LHCN-M2 (cell line): ENCODE measurements at regions not wholly inside any gene's neighbourhood (a gene's known extent, or its start where the extent isn't known, plus 50 kb on each side); places are given as distances from the start of the nearest gene placed in this dataset.
"Not testable (repeated sequence)": the region's sequence is repeated elsewhere in the genome, so short reads cannot be mapped to it uniquely, and the experiment has no call there.

Experiments used
- DNase-seq: peaks from one replicate; pipeline ENCODE4 v3.0.0-alpha.2; 2012; ENCODE audit warnings: low read depth

DNA sequence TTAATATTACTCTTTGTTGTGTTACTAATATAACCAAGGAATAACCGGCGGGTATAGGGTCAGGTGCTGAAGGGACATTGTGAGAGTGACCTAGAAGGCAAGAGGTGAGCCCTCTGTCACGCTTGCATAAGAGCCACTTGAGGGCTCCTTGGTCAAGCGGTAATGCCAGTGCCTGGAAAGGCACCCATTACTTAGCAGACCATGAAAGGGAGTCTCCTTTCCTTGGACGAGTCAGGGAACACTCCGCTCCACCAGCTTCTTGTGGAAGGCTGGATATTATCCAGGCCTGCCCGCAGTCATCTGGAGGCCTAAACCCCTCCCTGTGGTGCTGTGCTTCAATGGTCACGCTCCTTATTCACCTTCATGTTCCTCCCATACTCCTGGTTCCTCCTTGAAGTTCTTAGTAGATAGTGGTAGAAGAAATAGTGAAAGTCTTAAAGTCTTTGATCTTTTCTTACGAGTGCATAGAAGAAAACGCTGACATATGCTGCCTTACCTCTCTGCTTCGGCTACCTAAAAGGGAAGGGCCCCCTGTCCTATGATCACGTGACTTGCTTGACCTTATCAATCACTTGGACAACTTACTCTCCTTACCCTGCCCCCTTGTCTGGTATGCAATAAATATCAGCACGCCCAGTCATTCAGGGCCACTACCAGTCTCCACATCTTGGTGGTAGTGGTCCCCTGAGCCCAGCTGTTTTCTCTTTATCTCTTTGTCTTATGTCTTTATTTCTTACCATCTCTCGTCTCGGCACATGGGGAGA, 59.6 kb upstream of the DMRTB1 start:
- DNase-seq, result not testable (repeated sequence)

DNA sequence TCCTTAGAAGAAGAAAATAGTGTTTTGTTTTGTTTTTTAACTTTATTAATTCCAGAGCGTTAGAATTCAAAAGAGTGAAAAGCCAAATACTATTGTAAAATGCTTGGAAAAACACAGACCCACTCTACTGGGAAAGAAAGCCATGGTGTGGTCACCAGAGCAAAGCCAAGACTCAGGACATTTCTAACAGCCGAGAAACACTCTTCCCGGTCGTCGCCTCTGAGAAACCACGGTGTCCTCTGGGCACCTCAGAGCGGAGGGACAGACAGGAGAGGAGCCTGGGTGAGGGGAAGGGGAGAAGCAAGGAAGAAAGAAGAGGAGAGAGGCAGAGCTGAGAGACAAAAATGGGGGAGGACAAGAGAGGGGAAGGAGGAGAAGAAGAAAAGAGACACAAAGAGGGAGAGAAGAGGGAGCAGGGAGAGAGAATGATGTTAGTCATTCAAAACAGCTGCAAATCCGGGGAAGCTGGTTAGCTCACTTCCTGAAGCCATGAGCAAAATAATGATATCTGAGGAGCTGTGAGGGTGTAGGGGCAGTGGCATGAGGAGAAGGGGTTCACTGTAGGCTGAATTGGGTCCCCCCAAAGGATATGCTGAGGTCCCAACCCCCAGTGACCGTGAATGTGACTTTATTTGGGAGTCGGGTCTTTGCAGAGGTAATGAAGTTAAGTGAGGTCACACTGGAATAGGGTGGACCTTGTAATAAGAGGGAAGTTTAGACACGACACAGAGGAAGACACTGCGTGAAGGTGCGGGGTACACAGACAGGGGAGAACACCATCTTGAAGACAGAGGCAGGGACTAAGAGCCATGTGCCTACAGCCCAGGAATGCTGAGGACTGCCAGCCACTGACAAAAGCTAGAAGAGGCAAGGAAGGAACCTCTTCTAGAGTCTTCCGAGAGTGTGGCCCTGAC, 58.2 kb upstream of the DMRTB1 start:
- DNase-seq, result peak; percentile 75

DNA sequence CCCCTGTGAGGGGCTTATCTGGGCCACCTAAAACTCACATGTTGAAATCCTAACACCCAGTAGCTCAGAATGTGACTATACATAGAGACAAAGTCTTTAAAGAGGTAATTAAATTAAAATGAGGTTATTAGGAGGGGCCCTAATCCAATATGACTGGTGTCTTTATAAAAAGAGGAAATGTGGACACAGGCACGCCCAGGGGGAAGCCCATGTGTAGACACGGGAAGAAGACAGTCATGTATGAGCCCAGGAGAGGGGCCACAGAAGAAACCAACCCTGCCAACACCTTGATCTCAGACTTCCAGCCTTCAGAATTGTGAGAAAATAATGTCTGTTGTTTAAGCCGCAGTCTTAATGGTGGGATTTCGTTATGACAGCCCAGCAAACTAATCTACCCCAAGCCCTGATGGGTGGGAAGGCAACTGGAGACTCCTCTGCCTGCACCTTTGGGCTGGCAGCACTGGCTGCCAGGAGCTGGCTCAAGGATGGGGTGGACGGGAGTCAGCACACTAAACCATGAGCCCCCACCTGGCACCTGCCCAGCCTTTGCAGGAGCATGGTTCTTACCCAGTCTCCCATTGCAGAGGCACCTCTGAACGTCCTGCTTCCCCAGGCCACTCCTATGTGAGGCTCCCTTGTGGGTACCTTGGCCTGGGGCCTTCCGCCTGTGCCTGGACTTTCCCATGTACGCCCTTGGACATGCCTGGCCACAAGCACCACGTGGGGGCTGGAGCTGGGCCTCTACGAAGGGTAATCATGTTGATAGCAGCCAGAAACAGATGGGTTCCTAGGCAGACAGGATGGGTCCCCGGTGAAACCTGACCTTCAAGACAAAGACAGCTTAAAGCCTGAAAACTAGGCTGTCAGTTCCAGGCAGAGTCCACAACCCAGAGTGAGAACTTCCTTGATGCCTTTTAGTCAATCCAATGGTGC, 57.1 kb upstream of the DMRTB1 start:
- DNase-seq, result no peak

DNA sequence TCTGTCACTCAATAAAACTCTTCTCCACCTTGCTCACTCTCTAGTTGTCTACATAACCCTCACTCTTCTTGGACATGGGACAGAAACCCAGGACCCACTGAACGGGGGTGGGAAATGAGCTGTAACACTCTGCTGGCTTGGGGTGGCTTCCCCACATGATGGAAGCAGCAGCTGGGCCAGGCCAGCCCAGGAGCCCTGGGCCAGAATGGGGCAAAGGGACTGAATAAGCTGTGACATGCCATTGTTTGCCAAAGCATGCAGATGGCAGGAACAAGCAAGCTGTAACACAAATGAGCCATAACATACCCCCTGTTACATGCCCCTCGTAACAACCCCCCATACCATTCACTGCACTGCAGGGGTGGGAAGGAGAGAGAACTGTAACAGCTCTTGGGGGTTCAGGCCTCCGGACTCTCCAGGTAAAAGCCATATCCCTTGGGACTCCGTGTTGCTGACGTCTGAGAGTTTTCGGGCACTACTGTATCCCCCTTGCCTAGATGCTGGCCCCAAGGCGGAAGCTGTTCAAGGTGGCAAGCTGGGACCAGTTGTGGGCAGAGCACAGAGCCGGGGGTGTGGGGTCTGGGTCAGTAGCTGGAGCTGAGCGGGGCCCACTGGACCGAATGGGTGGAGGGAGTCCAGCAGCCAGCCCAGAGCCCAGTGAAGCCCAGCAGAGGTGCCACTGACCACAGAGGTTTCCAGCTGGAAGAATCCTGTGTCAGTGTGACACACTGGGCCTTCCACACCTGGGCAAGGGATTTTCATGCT, 56.1 kb upstream of the DMRTB1 start:
- no peak for DNase-seq

DNA sequence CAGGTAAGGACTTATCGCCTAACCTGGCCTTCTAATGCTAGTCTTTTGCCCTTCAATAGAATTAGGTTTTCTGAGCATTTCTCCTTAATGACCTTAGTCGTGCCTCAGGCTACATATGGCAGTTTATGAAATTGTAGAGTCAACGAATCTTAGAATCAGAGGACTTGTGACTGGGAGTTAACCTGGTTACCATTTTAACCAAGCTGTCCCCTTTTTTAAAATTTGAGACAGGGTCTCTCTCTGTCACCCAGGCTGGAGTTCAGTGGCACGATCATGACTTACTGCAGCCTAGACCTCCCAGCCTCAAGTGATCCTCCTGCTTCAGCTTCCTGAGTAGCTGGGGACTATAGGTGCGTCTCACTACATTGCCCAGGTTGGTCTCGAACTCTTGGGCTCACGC, 53.5 kb upstream of the DMRTB1 start:
- no peak for DNase-seq

DNA sequence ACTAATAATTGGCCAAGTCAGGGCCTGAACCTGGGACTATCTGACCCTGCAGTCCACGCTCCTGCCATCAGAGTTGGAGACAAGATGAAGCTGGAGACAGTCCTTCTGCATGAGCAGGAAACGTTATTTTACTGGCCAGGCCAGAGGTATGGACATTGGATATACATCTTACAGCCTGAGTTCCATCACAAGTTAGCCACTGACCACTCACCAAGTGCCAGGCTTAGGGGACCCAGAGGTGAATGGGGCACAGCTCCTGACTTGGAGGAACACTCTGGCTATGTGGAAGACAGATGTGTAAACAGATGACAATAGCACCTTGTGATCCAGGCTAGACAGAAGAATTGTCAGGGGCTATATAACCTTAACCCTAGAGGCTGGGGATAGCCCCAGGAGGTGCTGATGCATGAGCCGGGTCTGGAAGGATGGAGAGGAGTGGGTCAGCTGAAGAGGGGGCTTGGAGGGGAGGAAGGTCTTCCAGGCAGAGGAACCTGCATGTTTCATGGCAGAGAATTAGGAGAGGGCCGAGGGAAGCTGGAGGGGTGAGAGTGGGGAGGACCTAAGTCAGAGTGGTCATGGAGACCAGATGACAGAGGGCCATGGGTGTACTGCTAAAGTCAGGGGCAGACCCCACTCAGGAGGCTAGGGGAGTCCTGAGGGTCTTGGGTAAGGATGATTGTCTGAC, 52.5 kb upstream of the DMRTB1 start:
- no peak for DNase-seq

DNA sequence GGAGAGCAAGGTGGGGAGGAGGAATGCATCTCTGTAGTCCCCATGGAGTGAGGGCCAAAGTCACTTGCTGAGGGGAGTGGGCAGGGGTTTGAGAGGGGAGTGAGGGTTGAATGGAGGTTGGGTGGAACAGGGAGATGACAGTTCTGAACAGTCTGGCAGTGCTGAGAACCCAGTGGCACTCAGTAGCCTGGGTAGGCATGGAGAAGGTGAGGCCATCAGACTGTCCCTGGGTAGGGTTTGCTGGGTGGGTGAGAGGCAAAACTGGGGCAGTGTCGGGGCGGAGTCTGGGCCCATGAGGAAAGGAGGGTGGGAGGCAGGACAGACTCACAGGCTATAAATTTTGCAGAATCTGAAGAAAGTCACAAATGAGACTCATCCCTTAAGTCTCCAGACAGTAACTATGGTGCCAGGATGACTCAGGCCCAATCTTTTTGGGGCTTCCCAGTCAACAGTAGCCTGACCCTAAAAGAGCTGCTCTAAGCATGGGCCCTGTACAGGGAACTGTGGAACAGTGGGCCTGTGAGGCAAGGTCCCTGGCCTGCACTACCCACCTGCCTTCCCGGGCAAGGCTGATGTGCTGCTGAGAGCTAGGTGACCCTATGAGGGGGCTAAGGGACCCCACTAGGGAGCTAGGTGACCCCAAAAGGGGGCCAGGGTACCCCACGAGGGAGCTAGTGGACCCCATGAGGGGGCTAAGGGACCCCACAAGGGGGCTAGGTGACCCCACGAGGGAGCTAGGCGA, 51.0 kb upstream of the DMRTB1 start:
- DNase-seq, result no peak

DNA sequence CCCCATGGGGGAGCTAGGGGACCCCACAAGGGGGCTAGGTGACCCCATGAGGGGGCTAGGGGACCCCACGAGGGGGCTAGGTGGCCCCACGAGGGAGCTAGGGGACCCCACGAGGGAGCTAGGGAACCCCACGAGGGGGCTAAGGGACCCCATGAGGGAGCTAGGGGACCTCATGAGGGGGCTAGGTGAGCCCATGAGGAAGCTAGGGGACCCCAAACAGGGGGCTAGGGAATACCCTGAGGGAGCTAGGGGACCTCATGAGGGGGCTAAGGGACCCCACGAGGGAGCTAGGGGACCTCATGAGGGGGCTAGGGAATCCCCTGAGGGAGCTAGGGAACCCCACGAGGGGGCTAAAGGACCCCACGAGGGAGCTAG, 50.5 kb upstream of the DMRTB1 start:
- no peak for DNase-seq

DNA sequence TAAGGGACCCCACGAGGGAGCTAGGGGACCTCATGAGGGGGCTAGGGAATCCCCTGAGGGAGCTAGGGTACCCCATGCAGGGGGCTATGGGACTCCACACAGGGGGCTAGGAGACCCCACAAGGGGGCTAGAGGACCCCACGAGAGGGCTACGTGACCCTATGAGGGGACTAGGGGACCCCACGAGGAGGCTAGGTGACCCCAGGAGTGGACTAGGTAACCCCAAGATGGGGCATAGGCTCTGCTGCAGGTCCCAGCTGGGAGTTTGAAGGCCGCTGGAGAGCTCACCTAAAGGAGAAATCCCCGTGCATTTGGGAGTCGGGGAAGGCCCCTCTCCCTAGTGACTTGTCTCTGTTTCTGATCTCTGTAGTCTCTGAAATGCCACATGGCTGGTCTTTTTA, 50.0 kb upstream of the DMRTB1 start:
- no peak for DNase-seq
